T-helper 17 cell (primary cell): ENCODE measurements at regions not wholly inside any gene's neighbourhood (a gene's known extent, or its start where the extent isn't known, plus 50 kb on each side); places are given as distances from the start of the nearest gene placed in this dataset.
A peak's percentile ranks its signal among the peaks of the same experiment; 100 is the strongest.
"Not testable (repeated sequence)": the region's sequence is repeated elsewhere in the genome, so short reads cannot be mapped to it uniquely, and the experiment has no call there.

Experiments
- ATAC-seq: fragments of 150-1000 bp; cut with Tn5 transposase; 2 replicates; pipeline ENCODE4 v1.10.0; 2021; ENCODE audit warnings: mild to moderate bottlenecking, moderate library complexity
- DNase-seq, 3 donors: peaks; one replicate each; pipeline versions ENCODE4 v3.0.0 to v3.0.0-alpha.2; 2020 to 2021
- H3K9me3 ChIP-seq: one replicate; pipeline ENCODE4 v1.7.0; 2013; ENCODE audit warnings: low read length, mild to moderate bottlenecking; ENCODE audit not compliant: control insufficient read depth, poor library complexity, severe bottlenecking
- H3K27ac Mint-ChIP-seq: one replicate; pipeline ENCODE4 v1.8.0; 2022; ENCODE audit warnings: mild to moderate bottlenecking, moderate library complexity, mixed read lengths
- H3K27me3 Mint-ChIP-seq: one replicate; pipeline ENCODE4 v1.8.0; 2022; ENCODE audit warnings: mixed read lengths
- H3K36me3 Mint-ChIP-seq: one replicate; pipeline ENCODE4 v1.8.0; 2022; ENCODE audit warnings: low read depth, mixed read lengths
- H3K4me1 Mint-ChIP-seq: one replicate; pipeline ENCODE4 v1.8.0; 2022; ENCODE audit warnings: mild to moderate bottlenecking, mixed read lengths
- H3K4me3 Mint-ChIP-seq: one replicate; pipeline ENCODE4 v1.8.0; 2022; ENCODE audit warnings: mild to moderate bottlenecking, moderate library complexity, mixed read lengths

GRCh38 chr4:141870152-141870551, 233.8 kb downstream of the IL15 start:
- Mint-ChIP-seq H3K4me3 (no peak overlapping the region), H3K36me3 (peaks cover 3% of the 10 kb centered on the region), H3K4me1 (no peaks in the 10 kb centered on the region), H3K27ac (no peak overlapping the region), H3K27me3 (peaks cover 8% of the 10 kb centered on the region)
- DNase-seq (no peak), ATAC-seq (no peak)
- H3K9me3 ChIP-seq: no peaks in the 10 kb centered on the region

GRCh38 chr4:141871086-141871770, 234.8 kb downstream of the IL15 start:
- Mint-ChIP-seq H3K27ac (no peak overlapping the region), H3K4me3 (no peak overlapping the region), H3K36me3 (peaks cover 3% of the 10 kb centered on the region), H3K27me3 (peaks cover 8% of the 10 kb centered on the region), H3K4me1 (no peaks in the 10 kb centered on the region)
- DNase-seq (no peak), ATAC-seq (no peak)
- no peaks in the 10 kb centered on the region for H3K9me3 ChIP-seq

- DNase-seq, H3K27me3 Mint-ChIP-seq, H3K9me3 ChIP-seq, H3K27ac Mint-ChIP-seq, ATAC-seq, H3K36me3 Mint-ChIP-seq, H3K4me1 Mint-ChIP-seq, H3K4me3 Mint-ChIP-seq: not testable (repeated sequence)
Measured at GRCh38 chr4:141882650-141883049, 246.3 kb downstream of the IL15 start.

GRCh38 chr4:141884070-141884469, 247.7 kb downstream of the IL15 start:
- Mint-ChIP-seq H3K4me1 (no peaks in the 10 kb centered on the region), H3K36me3 (no peaks in the 10 kb centered on the region), H3K27me3 (no peaks in the 10 kb centered on the region), H3K27ac (no peak overlapping the region), H3K4me3 (no peak overlapping the region)
- no peaks in the 10 kb centered on the region for H3K9me3 ChIP-seq
- ATAC-seq (no peak), DNase-seq (no peak)

- DNase-seq (no peak), ATAC-seq (no peak)
- Mint-ChIP-seq H3K4me1 (no peaks in the 10 kb centered on the region), H3K36me3 (no peaks in the 10 kb centered on the region), H3K27me3 (no peaks in the 10 kb centered on the region), H3K27ac (no peak overlapping the region), H3K4me3 (no peak overlapping the region)
- no peaks in the 10 kb centered on the region for H3K9me3 ChIP-seq
Measured at GRCh38 chr4:141885112-141885511, 248.7 kb downstream of the IL15 start.

GRCh38 chr4:141890279-141890678, 253.9 kb downstream of the IL15 start:
- no peaks in the 10 kb centered on the region for H3K9me3 ChIP-seq
- DNase-seq (no peak), ATAC-seq (no peak)
- Mint-ChIP-seq H3K4me1 (no peaks in the 10 kb centered on the region), H3K27ac (no peak overlapping the region), H3K36me3 (no peaks in the 10 kb centered on the region), H3K27me3 (no peaks in the 10 kb centered on the region), H3K4me3 (no peak overlapping the region)

GRCh38 chr4:141891260-141892120, 255.1 kb downstream of the IL15 start:
- no peak overlapping the region for H3K27ac Mint-ChIP-seq
- ATAC-seq: no peak
- H3K36me3 Mint-ChIP-seq: no peaks in the 10 kb centered on the region

GRCh38 chr4:141896687-141897086, 260.3 kb downstream of the IL15 start:
- ATAC-seq: no peak
- Mint-ChIP-seq H3K36me3 (no peaks in the 10 kb centered on the region), H3K4me1 (peaks cover 2% of the 10 kb centered on the region), H3K27me3 (peaks cover 15% of the 10 kb centered on the region), H3K4me3 (no peak overlapping the region), H3K27ac (no peak overlapping the region)
- no peaks in the 10 kb centered on the region for H3K9me3 ChIP-seq
- no peak for DNase-seq

More at GRCh38 chr4:141891260-141892120, 255.1 kb downstream of the IL15 start:
- no peak overlapping the region for H3K4me3 Mint-ChIP-seq
- H3K4me1 Mint-ChIP-seq: no peaks in the 10 kb centered on the region
- H3K9me3 ChIP-seq: no peaks in the 10 kb centered on the region
- DNase-seq: no peak
- no peaks in the 10 kb centered on the region for H3K27me3 Mint-ChIP-seq

GRCh38 chr4:141898346-141898745, 262.0 kb downstream of the IL15 start:
- H3K36me3 Mint-ChIP-seq: no peaks in the 10 kb centered on the region
- DNase-seq: no peak

GRCh38 chr4:141899103-141899502, 262.7 kb downstream of the IL15 start:
- peaks cover 2% of the 10 kb centered on the region for H3K4me1 Mint-ChIP-seq
- no peak for DNase-seq
- H3K9me3 ChIP-seq: no peaks in the 10 kb centered on the region
- no peaks in the 10 kb centered on the region for H3K36me3 Mint-ChIP-seq
- no peak for ATAC-seq
- H3K27ac Mint-ChIP-seq: no peak overlapping the region
- no peak overlapping the region for H3K4me3 Mint-ChIP-seq
- H3K27me3 Mint-ChIP-seq: peaks cover 15% of the 10 kb centered on the region

More at GRCh38 chr4:141898346-141898745, 262.0 kb downstream of the IL15 start:
- no peaks in the 10 kb centered on the region for H3K9me3 ChIP-seq
- peaks cover 2% of the 10 kb centered on the region for H3K4me1 Mint-ChIP-seq
- peaks cover 15% of the 10 kb centered on the region for H3K27me3 Mint-ChIP-seq
- ATAC-seq: no peak
- H3K27ac Mint-ChIP-seq: peak overlapping the region; percentile 19
- no peak overlapping the region for H3K4me3 Mint-ChIP-seq

GRCh38 chr4:141899541-141899940, 263.2 kb downstream of the IL15 start:
- Mint-ChIP-seq H3K36me3 (no peaks in the 10 kb centered on the region), H3K4me3 (no peak overlapping the region), H3K27ac (no peak overlapping the region), H3K4me1 (peaks cover 2% of the 10 kb centered on the region), H3K27me3 (peaks cover 15% of the 10 kb centered on the region)
- H3K9me3 ChIP-seq: no peaks in the 10 kb centered on the region
- ATAC-seq: no peak
- no peak for DNase-seq

GRCh38 chr4:141900856-141901255, 264.5 kb downstream of the IL15 start:
- H3K27me3 Mint-ChIP-seq: peaks cover 15% of the 10 kb centered on the region
- peaks cover 2% of the 10 kb centered on the region for H3K4me1 Mint-ChIP-seq

GRCh38 chr4:141905751-141906150, 269.4 kb downstream of the IL15 start:
- H3K4me1 Mint-ChIP-seq: no peaks in the 10 kb centered on the region
- DNase-seq (no peak), ATAC-seq (no peak)
- H3K4me3 Mint-ChIP-seq: no peak overlapping the region
- H3K27me3 Mint-ChIP-seq: peaks cover 13% of the 10 kb centered on the region
- H3K36me3 Mint-ChIP-seq: no peaks in the 10 kb centered on the region
- no peak overlapping the region for H3K27ac Mint-ChIP-seq
- H3K9me3 ChIP-seq: no peaks in the 10 kb centered on the region

More at GRCh38 chr4:141900856-141901255, 264.5 kb downstream of the IL15 start:
- no peak overlapping the region for H3K4me3 Mint-ChIP-seq
- DNase-seq: no peak
- no peak for ATAC-seq
- no peaks in the 10 kb centered on the region for H3K36me3 Mint-ChIP-seq
- H3K9me3 ChIP-seq: no peaks in the 10 kb centered on the region
- no peak overlapping the region for H3K27ac Mint-ChIP-seq
